DND-41 (cell line): ENCODE measurements at regions not wholly inside any gene's neighbourhood (a gene's known extent, or its start where the extent isn't known, plus 50 kb on each side); places are given as distances from the start of the nearest gene placed in this dataset.

Source experiments
- ATAC-seq: fragments of 200-7000 bp; cut with Tn5 transposase; 3 replicates; pipeline ENCODE4 v1.9.1; 2021; ENCODE audit warnings: low read depth; ENCODE audit not compliant: insufficient read depth
- DNase-seq: peaks from one replicate; pipeline ENCODE4 v3.0.0-alpha.2; 2020
- H2AFZ ChIP-seq: 2 replicates; pipeline ENCODE4 v1.6.0; 2012; ENCODE audit warnings: low read depth, low read length
- H3K27ac ChIP-seq: 2 replicates; pipeline ENCODE4 v1.5.1; 2012; ENCODE audit warnings: low read length, inconsistent platforms
- H3K27me3 ChIP-seq: fragments of 200-600 bp; sonication (generic); 2 replicates; pipeline ENCODE4 v1.6.0; 2012; ENCODE audit warnings: low read length, mild to moderate bottlenecking, inconsistent platforms; ENCODE audit not compliant: insufficient read depth, poor library complexity
- H3K36me3 ChIP-seq: 2 replicates; pipeline ENCODE4 v1.5.1; 2012; ENCODE audit warnings: low read length, inconsistent platforms; ENCODE audit not compliant: insufficient read depth
- H3K4me1 ChIP-seq: 2 replicates; pipeline ENCODE4 v1.5.1; 2012; ENCODE audit warnings: mild to moderate bottlenecking, low read length; ENCODE audit not compliant: insufficient read depth
- H3K4me2 ChIP-seq: 2 replicates; pipeline ENCODE4 v1.6.0; 2012; ENCODE audit warnings: mild to moderate bottlenecking, moderate library complexity, low read length, inconsistent platforms; ENCODE audit not compliant: insufficient read depth
- H3K4me3 ChIP-seq, 2 experiments: fragments of 200-600 bp in 1 of 2; shearing (Covaris generic) in 1 of 2; 2 replicates each; pipeline ENCODE4 v1.5.1; 2012 to 2016; ENCODE audit warnings: inconsistent platforms in 2 of 2, low read length in 2 of 2, mild to moderate bottlenecking in 2 of 2, low read depth in 1 of 2, moderate library complexity in 1 of 2
- H3K79me2 ChIP-seq: 2 replicates; pipeline ENCODE4 v1.6.0; 2012; ENCODE audit warnings: low read length, inconsistent platforms; ENCODE audit not compliant: insufficient read depth
- H3K9ac ChIP-seq: 2 replicates; pipeline ENCODE4 v1.6.0; 2012; ENCODE audit warnings: low read depth, mild to moderate bottlenecking, inconsistent platforms, low read length, moderate library complexity
- H3K9me3 ChIP-seq: 2 replicates; pipeline ENCODE4 v1.5.1; 2012; ENCODE audit warnings: low read length, moderate library complexity, mild to moderate bottlenecking, inconsistent platforms; ENCODE audit not compliant: insufficient read depth, severe bottlenecking
- H4K20me1 ChIP-seq: 2 replicates; pipeline ENCODE4 v1.6.0; 2012; ENCODE audit warnings: low read length; ENCODE audit not compliant: insufficient read depth
- EZH2 ChIP-seq: IDR thresholded peaks from 3 replicates; pipeline ENCODE4 v1.6.1; 2012; ENCODE audit warnings: borderline replicate concordance, low read depth, mild to moderate bottlenecking, moderate library complexity, low read length, inconsistent platforms; ENCODE audit not compliant: severe bottlenecking
- TF ChIP-seq, protein P1 (sequence below): IDR thresholded peaks from 2 replicates; pipeline ENCODE4 v1.5.1; 2012; ENCODE audit warnings: borderline replicate concordance, low read length, moderate library complexity, mild to moderate bottlenecking; ENCODE audit not compliant: poor library complexity, severe bottlenecking; ENCODE audit errors: extremely low read depth

DNA sequence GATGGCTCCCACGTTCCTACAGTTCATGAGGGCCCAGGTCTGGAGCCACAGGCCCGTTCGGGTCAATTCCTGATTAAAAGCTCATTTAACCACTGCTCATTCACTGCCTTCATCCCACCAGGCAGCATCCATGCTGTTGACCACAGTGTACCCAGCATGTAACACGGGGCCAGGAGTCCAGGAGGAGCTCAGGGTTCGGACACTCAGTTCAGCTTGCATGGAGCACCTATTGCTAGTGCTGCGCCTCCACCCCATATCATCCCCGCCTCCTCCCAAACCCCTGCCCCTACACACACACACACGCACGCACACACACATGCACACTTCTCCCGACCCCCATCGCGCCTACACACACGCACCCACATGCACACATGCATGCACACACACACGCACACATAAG is 72.9 kb upstream of the SNTG2 start:
- Histone ChIP-seq H2AFZ (no peak overlapping the region), H3K27me3 (no peaks in the 10 kb centered on the region), H3K9ac (no peak overlapping the region), H3K79me2 (peaks cover 4% of the 10 kb centered on the region; the same call in 1 of the 2 replicates), H3K9me3 (peaks cover 6% of the 10 kb centered on the region), H3K27ac (no peak overlapping the region), H4K20me1 (no peaks in the 10 kb centered on the region), H3K4me2 (no peak overlapping the region), H3K4me1 (no peaks in the 10 kb centered on the region), H3K4me3 (no peak overlapping the region), H3K36me3 (peaks cover 7% of the 10 kb centered on the region)
- DNase-seq: peak; percentile 4
- no peak for ATAC-seq
- TF ChIP-seq, protein P1, sequence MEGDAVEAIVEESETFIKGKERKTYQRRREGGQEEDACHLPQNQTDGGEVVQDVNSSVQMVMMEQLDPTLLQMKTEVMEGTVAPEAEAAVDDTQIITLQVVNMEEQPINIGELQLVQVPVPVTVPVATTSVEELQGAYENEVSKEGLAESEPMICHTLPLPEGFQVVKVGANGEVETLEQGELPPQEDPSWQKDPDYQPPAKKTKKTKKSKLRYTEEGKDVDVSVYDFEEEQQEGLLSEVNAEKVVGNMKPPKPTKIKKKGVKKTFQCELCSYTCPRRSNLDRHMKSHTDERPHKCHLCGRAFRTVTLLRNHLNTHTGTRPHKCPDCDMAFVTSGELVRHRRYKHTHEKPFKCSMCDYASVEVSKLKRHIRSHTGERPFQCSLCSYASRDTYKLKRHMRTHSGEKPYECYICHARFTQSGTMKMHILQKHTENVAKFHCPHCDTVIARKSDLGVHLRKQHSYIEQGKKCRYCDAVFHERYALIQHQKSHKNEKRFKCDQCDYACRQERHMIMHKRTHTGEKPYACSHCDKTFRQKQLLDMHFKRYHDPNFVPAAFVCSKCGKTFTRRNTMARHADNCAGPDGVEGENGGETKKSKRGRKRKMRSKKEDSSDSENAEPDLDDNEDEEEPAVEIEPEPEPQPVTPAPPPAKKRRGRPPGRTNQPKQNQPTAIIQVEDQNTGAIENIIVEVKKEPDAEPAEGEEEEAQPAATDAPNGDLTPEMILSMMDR: no peak
- no peak for TF ChIP-seq EZH2

DNA sequence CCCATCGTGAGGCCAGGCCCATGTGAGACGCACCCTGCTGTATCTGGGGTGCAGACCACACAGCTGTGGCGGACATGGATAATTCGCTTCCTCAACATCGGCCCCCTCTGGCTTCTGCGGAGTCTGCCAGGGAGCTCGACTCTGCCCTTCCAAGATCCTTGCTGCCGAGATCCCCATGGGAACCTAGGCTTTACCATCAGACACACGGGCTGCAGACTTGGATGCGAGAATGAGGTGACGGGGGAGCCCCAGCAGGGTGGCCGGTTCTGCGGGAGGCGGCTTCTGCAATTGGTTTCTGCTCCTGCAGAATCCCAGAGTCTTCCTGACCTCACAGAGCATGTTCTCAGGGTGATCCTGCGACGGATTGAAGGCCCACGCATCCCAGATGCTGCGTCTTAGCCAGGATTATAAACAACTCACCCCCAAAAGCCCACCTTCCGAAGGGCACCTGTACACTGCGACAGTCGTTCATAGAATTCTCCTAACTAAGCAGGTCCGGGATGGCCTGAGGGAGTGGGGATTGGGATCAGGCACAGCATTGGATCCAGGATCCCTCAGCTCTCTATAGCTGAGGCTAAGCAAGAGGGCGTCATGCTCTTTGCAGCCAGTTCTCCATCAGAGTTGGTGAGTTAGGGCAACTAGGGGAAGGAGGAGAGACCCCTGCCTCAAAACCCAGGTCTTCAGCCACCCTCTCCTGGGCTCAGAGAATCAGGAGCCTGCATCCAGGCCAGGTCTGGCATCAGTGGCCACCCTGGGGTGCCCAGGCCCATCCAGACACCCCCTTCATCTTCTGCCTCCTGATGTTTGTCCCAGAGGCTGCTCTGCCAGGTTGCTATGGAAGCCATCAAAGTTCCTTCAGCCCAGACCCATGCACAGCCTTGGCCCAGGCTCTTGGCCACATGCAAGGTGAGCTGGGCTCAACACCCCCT is 74.7 kb upstream of the SNTG2 start:
- TF ChIP-seq EZH2: no peak
- TF ChIP-seq, protein P1: no peak

DNA sequence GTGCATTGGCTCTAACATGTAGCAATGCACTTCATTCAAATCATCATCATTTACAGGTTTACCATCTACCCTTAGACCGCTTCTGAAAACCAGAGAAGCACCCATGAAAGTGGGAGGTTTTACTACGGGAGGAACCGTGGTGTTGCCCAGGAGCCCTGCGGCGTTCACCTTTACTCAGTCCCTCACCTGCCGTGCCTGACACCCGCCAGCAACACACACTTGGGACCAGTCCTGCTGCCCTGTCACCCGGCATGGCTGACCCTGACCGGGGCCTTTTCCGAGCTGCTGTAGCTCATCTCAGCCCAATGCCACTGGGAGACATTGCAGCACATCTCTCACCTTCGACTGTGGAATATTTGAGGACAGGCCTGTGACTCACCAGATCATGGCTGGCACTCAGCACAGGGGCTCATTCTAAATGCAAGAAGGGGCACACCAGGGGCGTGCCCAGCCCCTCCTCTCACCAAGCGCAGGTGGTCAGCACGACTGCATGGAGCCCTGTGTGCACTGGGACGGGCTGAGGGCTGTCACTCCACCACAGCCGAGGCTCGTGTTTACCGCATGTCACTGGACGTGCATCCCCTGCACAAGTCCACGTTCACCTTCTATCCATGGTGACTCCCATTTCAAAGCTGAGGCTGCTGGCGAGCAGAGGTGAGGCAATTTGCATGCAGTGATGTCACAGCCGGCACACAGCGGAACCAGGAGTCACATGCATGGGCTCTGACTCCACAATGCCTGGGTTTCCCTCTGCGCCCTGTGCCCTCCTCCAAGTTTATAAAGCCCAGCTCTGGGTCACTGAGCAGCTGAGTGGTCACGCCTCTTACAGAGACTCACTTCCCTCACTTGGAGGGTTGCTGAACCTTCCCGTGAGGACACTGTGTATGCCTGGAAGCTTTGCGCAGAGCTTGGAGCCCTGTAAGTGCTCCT is 76.7 kb upstream of the SNTG2 start:
- ATAC-seq (no peak), DNase-seq (no peak)
- no peak overlapping the region for H2AFZ ChIP-seq

More for the DNA sequence above, 74.7 kb upstream of the SNTG2 start:
- no peak overlapping the region for H3K4me2 ChIP-seq
- no peak overlapping the region for H3K4me3 ChIP-seq
- ATAC-seq (no peak), DNase-seq (peak; percentile 2)
- H3K27me3 ChIP-seq: no peaks in the 10 kb centered on the region
- H3K79me2 ChIP-seq: peaks cover 10% of the 10 kb centered on the region
- peaks cover 15% of the 10 kb centered on the region for H3K4me1 ChIP-seq
- no peak overlapping the region for H3K9ac ChIP-seq
- H3K36me3 ChIP-seq: peaks cover 16% of the 10 kb centered on the region
- no peak overlapping the region for H3K27ac ChIP-seq
- no peaks in the 10 kb centered on the region for H4K20me1 ChIP-seq
- no peak overlapping the region for H2AFZ ChIP-seq
- peaks cover 6% of the 10 kb centered on the region for H3K9me3 ChIP-seq

More for the DNA sequence above, 76.7 kb upstream of the SNTG2 start:
- TF ChIP-seq, protein P1: no peak
- TF ChIP-seq EZH2: no peak
- peaks cover 26% of the 10 kb centered on the region for H3K79me2 ChIP-seq
- H3K4me2 ChIP-seq: no peak overlapping the region
- H3K27ac ChIP-seq: no peak overlapping the region
- H3K4me1 ChIP-seq: peaks cover 36% of the 10 kb centered on the region
- peaks cover 16% of the 10 kb centered on the region for H3K36me3 ChIP-seq
- no peaks in the 10 kb centered on the region for H4K20me1 ChIP-seq
- no peak overlapping the region for H3K4me3 ChIP-seq
- no peak overlapping the region for H3K9ac ChIP-seq
- H3K9me3 ChIP-seq: peaks cover 6% of the 10 kb centered on the region
- no peaks in the 10 kb centered on the region for H3K27me3 ChIP-seq
